Lung (tissue), 11 donors: ENCODE measurements at regions not wholly inside any gene's neighbourhood (a gene's known extent, or its start where the extent isn't known, plus 50 kb on each side); places are given as distances from the start of the nearest gene placed in this dataset.

Experiments used
- ATAC-seq: fragments of 200-7000 bp; cut with Tn5 transposase; one replicate; pipeline ENCODE4 v1.9.1; 2020; ENCODE audit warnings: moderate number of reproducible peaks; ENCODE audit not compliant: insufficient read depth, low FRiP score
- DNase-seq, 3 donors: peaks; one replicate each; pipeline ENCODE4 v3.0.0-alpha.2; 2013 to 2017
- H3K27ac ChIP-seq, 2 donors: one replicate each; pipeline ENCODE4 v1.5.1; 2013; ENCODE audit warnings: mild to moderate bottlenecking in 2 of 2, moderate library complexity in 2 of 2, control low read depth in 1 of 2, inconsistent platforms in 1 of 2, low read depth in 1 of 2, low read length in 1 of 2
- H3K27me3 ChIP-seq, 3 donors: one replicate each; pipeline ENCODE4 v1.5.1; 2013; ENCODE audit warnings: low read length in 2 of 3; ENCODE audit not compliant: control insufficient read depth in 3 of 3, insufficient read depth in 3 of 3
- H3K36me3 ChIP-seq, 4 donors: one replicate each; pipeline ENCODE4 v1.5.1; 2013; ENCODE audit warnings: low read length in 4 of 4, mild to moderate bottlenecking in 1 of 4, moderate library complexity in 1 of 4; ENCODE audit not compliant: control insufficient read depth in 4 of 4, insufficient read depth in 4 of 4
- H3K4me1 ChIP-seq, 5 donors: one replicate each; pipeline ENCODE4 v1.5.1; 2013; ENCODE audit warnings: low read length in 5 of 5, mild to moderate bottlenecking in 2 of 5, moderate library complexity in 1 of 5; ENCODE audit not compliant: control insufficient read depth in 5 of 5, insufficient read depth in 5 of 5
- H3K4me3 ChIP-seq: one replicate; pipeline ENCODE4 v1.5.1; 2013; ENCODE audit warnings: mild to moderate bottlenecking, control low read depth, moderate library complexity
- H3K9ac ChIP-seq, 2 donors: one replicate each; pipeline ENCODE4 v1.5.1; 2013; ENCODE audit warnings: low read length in 2 of 2, control low read depth in 1 of 2; ENCODE audit not compliant: insufficient read depth in 1 of 2
- H3K9me3 ChIP-seq, 4 donors: one replicate each; pipeline ENCODE4 v1.5.1; 2013; ENCODE audit warnings: low read length in 3 of 4, mild to moderate bottlenecking in 1 of 4, moderate library complexity in 1 of 4; ENCODE audit not compliant: control insufficient read depth in 4 of 4, insufficient read depth in 3 of 4
- WGBS, 2 donors: extraction: QIAGEN DNeasy Blood & Tissue Kit; methylation state at CpG; one replicate each; pipeline ENCODE4 v1.1.7; 2013; 5-methylcytosine and 5-hydroxymethylcytosine counted together
- TF ChIP-seq, protein P1 (sequence below): IDR thresholded peaks from 2 replicates; pipeline ENCODE4 v1.5.1; 2012; ENCODE audit warnings: mild to moderate bottlenecking; ENCODE audit errors: control extremely low read depth, extremely low read depth
- donor health status: control.
- donor health status: control.
- donor health status: Bipolar disorder and iron deficiency.
- donor health status: healthy.
- donor health status: DM: yes; HTN: yes; CAD: no.

DNA sequence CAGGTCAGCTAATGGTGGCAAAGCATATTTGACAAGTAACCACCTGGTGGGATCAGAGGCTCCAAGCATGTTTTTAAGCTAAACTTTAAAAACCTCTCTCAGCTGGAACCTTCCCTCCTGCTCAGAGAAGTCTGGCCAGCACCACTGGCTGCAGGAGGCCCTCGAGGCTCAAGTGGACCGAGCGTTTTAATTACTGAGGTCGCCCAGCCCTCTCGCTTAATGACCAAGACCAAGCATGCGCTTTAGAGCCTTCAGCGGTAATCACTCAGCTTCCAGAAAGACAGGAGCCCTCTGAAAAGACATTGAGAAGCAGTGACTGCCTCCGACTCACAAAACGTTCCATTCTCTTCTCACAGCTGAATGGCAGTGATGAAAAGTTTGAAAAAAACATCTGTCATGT is 383.4 kb upstream of the ADARB2 start:
- WGBS, 2 donors: 45 to 59% methylated on average over 9 of the region's 9 CpGs
- Histone ChIP-seq H3K27me3 (peaks cover 0 to 5% (median 0%) of the 10 kb centered on the region in 3 donors), H3K4me3 (no peak overlapping the region), H3K4me1 (peaks cover 0 to 7% (median 2%) of the 10 kb centered on the region in 5 donors), H3K9me3 (peaks cover 0 to 10% (median 2%) of the 10 kb centered on the region in 4 donors), H3K27ac (no peak overlapping the region), H3K36me3 (no peaks in the 10 kb centered on the region), H3K9ac (no peak overlapping the region)
- DNase-seq (no peak), ATAC-seq (no peak)
- TF ChIP-seq, protein P1, sequence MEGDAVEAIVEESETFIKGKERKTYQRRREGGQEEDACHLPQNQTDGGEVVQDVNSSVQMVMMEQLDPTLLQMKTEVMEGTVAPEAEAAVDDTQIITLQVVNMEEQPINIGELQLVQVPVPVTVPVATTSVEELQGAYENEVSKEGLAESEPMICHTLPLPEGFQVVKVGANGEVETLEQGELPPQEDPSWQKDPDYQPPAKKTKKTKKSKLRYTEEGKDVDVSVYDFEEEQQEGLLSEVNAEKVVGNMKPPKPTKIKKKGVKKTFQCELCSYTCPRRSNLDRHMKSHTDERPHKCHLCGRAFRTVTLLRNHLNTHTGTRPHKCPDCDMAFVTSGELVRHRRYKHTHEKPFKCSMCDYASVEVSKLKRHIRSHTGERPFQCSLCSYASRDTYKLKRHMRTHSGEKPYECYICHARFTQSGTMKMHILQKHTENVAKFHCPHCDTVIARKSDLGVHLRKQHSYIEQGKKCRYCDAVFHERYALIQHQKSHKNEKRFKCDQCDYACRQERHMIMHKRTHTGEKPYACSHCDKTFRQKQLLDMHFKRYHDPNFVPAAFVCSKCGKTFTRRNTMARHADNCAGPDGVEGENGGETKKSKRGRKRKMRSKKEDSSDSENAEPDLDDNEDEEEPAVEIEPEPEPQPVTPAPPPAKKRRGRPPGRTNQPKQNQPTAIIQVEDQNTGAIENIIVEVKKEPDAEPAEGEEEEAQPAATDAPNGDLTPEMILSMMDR: no peak

DNA sequence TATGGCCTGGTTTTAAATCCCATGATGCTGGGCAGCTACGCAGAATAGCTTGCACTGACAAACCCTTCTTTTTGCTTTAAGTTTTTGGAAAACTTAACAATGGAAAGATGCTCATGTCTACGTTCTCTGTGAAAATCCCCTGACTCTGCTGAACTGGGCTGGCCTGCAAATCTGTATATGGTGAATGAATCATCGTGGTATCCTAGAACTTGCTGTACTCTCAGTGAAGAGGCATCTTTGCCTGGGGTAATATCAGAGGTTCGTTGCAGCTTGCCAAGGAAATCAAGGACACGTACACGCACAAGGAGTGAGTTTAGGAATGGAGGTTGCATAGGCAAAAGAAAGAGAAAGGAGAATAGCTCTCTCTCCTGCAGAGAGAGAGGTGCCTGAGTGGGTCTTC is 382.0 kb upstream of the ADARB2 start:
- TF ChIP-seq, protein P1: no peak
- Histone ChIP-seq H3K9me3 (peaks cover 0 to 11% (median 2%) of the 10 kb centered on the region in 4 donors), H3K4me3 (no peak overlapping the region), H3K27ac (no peak overlapping the region), H3K27me3 (peaks cover 0 to 5% (median 1%) of the 10 kb centered on the region in 3 donors), H3K4me1 (peaks cover 0 to 7% (median 2%) of the 10 kb centered on the region in 5 donors), H3K9ac (no peak overlapping the region), H3K36me3 (no peaks in the 10 kb centered on the region)
- 87 to 90% methylated on average over 6 of the region's 6 CpGs for WGBS, 2 donors
- ATAC-seq: no peak
- no peak for DNase-seq

DNA sequence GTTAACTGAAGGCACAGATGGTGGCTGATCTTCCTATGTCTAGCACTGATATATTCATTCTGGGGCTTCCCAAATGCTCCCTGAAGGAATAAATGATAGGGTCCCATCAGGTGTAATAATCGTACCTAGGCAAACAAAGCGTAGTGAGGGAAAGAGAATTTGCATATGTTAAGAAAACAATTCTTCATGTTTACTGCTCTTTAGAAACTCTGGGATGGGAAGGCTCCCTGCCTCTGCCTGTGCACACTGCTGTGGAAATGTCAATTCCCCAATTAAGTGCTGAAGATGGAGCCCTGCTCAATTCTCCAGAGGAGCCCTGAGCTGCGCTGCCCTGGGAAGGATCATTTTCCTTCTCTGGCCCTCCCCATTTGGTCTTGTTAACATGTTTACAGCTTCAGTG is 380.9 kb upstream of the ADARB2 start:
- H3K9ac ChIP-seq: no peak overlapping the region
- H3K36me3 ChIP-seq: no peaks in the 10 kb centered on the region
- H3K27me3 ChIP-seq: peaks cover 0 to 3% (median 3%) of the 10 kb centered on the region in 3 donors
- 90 to 96% methylated on average over 3 of the region's 3 CpGs for WGBS, 2 donors
- H3K9me3 ChIP-seq: peaks cover 0 to 13% (median 2%) of the 10 kb centered on the region in 4 donors
- TF ChIP-seq, protein P1: no peak
- DNase-seq: no peak
- H3K4me3 ChIP-seq: no peak overlapping the region
- no peak for ATAC-seq
- H3K27ac ChIP-seq: no peak overlapping the region
- H3K4me1 ChIP-seq: peaks cover 0 to 7% (median 2%) of the 10 kb centered on the region in 5 donors

DNA sequence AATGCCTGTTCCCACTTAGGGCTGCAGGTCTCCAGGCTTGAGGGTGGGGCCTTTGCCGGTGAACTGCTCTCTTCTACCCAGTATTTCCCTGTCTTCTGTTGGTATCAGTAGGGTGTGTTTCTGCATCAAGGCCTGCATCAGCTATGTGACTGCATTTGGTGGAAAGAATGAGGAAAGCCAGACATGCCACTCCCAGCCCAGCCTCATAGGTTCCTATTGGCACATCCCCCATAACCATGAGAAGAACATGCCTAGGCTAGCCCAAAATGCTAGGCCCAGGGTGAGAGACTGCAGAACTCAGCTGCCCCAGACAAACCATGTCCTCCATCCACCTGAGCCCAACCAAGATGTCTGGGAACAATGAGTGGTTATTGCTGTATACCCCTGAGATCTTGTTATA is 380.3 kb upstream of the ADARB2 start:
- H3K36me3 ChIP-seq: no peaks in the 10 kb centered on the region
- no peak for ATAC-seq
- H3K27ac ChIP-seq: no peak overlapping the region
- TF ChIP-seq, protein P1: no peak
- peaks cover 0 to 13% (median 2%) of the 10 kb centered on the region in 4 donors for H3K9me3 ChIP-seq
- peaks cover 0 to 7% (median 2%) of the 10 kb centered on the region in 5 donors for H3K4me1 ChIP-seq
- no peak for DNase-seq
- H3K4me3 ChIP-seq: no peak overlapping the region
- WGBS, 2 donors: 83 to 100% methylated on average over 1 of the region's 1 CpG
- H3K9ac ChIP-seq: no peak overlapping the region
- H3K27me3 ChIP-seq: peaks cover 0 to 3% (median 3%) of the 10 kb centered on the region in 3 donors
